Fibroblast of lung (primary cell): ENCODE measurements at regions not wholly inside any gene's neighbourhood (a gene's known extent, or its start where the extent isn't known, plus 50 kb on each side); places are given as distances from the start of the nearest gene placed in this dataset.

Experiments used
- DNase-seq, 2 donors: peaks; one replicate each; pipeline versions ENCODE4 v3.0.0 to v3.0.0-alpha.2; 2010; ENCODE audit warnings: low read depth in 2 of 2
- H2AFZ ChIP-seq: 2 replicates; pipeline ENCODE4 v1.5.1; 2012; ENCODE audit warnings: low read length, control low read depth, inconsistent platforms
- H3K27ac ChIP-seq: 2 replicates; pipeline ENCODE4 v1.5.1; 2011; ENCODE audit warnings: low read length, control low read depth; ENCODE audit not compliant: insufficient read depth
- H3K27me3 ChIP-seq: 2 replicates; pipeline ENCODE4 v1.5.1; 2011; ENCODE audit warnings: mild to moderate bottlenecking, low read length; ENCODE audit not compliant: control insufficient read depth, insufficient read depth
- H3K36me3 ChIP-seq: 2 replicates; pipeline ENCODE4 v1.5.1; 2011; ENCODE audit warnings: low read length; ENCODE audit not compliant: control insufficient read depth, insufficient read depth
- H3K4me1 ChIP-seq: 2 replicates; pipeline ENCODE4 v1.5.1; 2011; ENCODE audit warnings: low read length; ENCODE audit not compliant: control insufficient read depth, insufficient read depth; ENCODE audit errors: extremely low read depth
- H3K4me2 ChIP-seq: 2 replicates; pipeline ENCODE4 v1.5.1; 2011; ENCODE audit warnings: low read length, control low read depth; ENCODE audit not compliant: insufficient read depth; ENCODE audit errors: extremely low read depth
- H3K4me3 ChIP-seq, 4 experiments: fragments of 200-600 bp in 1 of 4; sonication (generic) in 1 of 4; replicated peaks in 1 of 4; 2 replicates each; pipeline ENCODE4 v1.5.1; 2011 to 2016; ENCODE audit warnings: low read length in 4 of 4, low read depth in 3 of 4, mild to moderate bottlenecking in 3 of 4, control low read depth in 2 of 4, inconsistent platforms in 1 of 4, mixed read lengths in 1 of 4; ENCODE audit not compliant: insufficient read depth in 1 of 4; ENCODE audit errors: control extremely low read depth in 1 of 4
- H3K79me2 ChIP-seq: 2 replicates; pipeline ENCODE4 v1.5.1; 2012; ENCODE audit warnings: mild to moderate bottlenecking, low read length, inconsistent platforms; ENCODE audit not compliant: control insufficient read depth, insufficient read depth
- H3K9ac ChIP-seq: 2 replicates; pipeline ENCODE4 v1.5.1; 2011; ENCODE audit warnings: mild to moderate bottlenecking, low read length, control low read depth; ENCODE audit not compliant: insufficient read depth
- H3K9me3 ChIP-seq: 2 replicates; pipeline ENCODE4 v1.5.1; 2012; ENCODE audit warnings: low read depth, low read length; ENCODE audit not compliant: control insufficient read depth, insufficient read depth
- H4K20me1 ChIP-seq: 2 replicates; pipeline ENCODE4 v1.5.1; 2011; ENCODE audit warnings: low read length; ENCODE audit not compliant: control insufficient read depth, insufficient read depth; ENCODE audit errors: extremely low read depth
- EZH2 ChIP-seq: IDR thresholded peaks from 2 replicates; pipeline ENCODE4 v1.5.1; 2012; ENCODE audit warnings: low read length, control low read depth, mild to moderate bottlenecking; ENCODE audit errors: missing control alignments
- TF ChIP-seq, protein P1 (sequence below), 2 donors: IDR thresholded peaks in 1 of 2; conservative IDR thresholded peaks in 1 of 2; 1 replicate in 1 of 2; 2 replicates in 1 of 2; pipeline ENCODE4 v1.5.1; 2011 to 2012; ENCODE audit warnings: low read length in 2 of 2, control low read depth in 1 of 2, inconsistent platforms in 1 of 2, low read depth in 1 of 2, mild to moderate bottlenecking in 1 of 2

DNA sequence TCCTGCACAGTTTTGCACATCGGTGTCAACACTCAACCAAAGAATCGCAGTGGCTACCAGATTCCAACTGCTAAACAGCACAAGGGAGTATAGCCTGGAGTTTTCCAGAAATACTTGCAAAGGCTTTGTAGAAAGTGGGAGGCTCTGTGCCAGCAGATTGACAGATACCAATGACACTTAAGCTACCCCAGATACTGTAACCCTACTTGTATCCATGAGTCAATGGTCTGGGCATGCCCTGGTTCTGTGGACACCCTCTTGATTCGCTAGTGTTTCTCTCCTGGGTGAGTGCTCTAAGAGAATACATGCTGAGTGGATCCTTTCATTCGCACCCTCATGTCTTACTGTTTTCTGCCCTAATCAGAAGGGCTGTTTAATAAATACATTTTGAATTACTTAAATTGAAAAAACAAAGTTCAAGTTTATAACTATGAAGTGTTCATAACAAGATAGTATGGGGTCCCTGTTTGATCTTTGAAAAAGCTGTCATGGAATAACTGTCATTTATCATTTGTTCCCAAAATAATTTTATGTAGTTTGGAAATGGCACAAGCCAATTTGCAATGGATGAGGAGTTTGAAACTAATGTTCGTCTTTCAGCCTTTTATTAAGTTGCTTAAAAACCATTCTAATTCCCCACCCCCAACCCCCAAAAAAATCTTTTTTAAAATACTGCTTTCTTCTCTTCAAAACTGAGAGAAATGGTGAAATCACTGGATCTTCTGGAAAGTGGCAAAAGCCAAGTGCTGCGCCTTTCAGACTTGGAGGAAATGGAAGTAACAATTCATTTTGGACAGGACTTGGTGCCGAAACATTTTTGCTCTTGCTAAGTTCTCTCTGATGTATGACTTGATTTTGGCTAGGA lies 600.5 kb upstream of the TENM4 start:
- no peak overlapping the region for H2AFZ ChIP-seq
- H3K27me3 ChIP-seq, result no peaks in the 10 kb centered on the region
- peak in 1 of 2 donors; percentile 16 for DNase-seq
- TF ChIP-seq, protein P1, sequence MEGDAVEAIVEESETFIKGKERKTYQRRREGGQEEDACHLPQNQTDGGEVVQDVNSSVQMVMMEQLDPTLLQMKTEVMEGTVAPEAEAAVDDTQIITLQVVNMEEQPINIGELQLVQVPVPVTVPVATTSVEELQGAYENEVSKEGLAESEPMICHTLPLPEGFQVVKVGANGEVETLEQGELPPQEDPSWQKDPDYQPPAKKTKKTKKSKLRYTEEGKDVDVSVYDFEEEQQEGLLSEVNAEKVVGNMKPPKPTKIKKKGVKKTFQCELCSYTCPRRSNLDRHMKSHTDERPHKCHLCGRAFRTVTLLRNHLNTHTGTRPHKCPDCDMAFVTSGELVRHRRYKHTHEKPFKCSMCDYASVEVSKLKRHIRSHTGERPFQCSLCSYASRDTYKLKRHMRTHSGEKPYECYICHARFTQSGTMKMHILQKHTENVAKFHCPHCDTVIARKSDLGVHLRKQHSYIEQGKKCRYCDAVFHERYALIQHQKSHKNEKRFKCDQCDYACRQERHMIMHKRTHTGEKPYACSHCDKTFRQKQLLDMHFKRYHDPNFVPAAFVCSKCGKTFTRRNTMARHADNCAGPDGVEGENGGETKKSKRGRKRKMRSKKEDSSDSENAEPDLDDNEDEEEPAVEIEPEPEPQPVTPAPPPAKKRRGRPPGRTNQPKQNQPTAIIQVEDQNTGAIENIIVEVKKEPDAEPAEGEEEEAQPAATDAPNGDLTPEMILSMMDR (conservative IDR thresholded peaks at IDR 0.05 in 1 of 2, IDR thresholded peaks at IDR 0.05 in 1 of 2; ENCODE audit: low read depth in 1 of 2, low read length in 2 of 2), result no peak
- no peak for TF ChIP-seq EZH2
- H3K27ac ChIP-seq, result no peak overlapping the region
- no peaks in the 10 kb centered on the region for H3K4me1 ChIP-seq
- no peak overlapping the region for H3K4me3 ChIP-seq
- no peaks in the 10 kb centered on the region for H3K36me3 ChIP-seq
- no peaks in the 10 kb centered on the region for H3K79me2 ChIP-seq
- no peaks in the 10 kb centered on the region for H3K9me3 ChIP-seq
- no peak overlapping the region for H3K9ac ChIP-seq
- H4K20me1 ChIP-seq, result no peaks in the 10 kb centered on the region
- H3K4me2 ChIP-seq, result no peak overlapping the region

GRCh38 chr11:80034801-80035200 lies 594.0 kb upstream of the TENM4 start:
- H3K9me3 ChIP-seq, result no peaks in the 10 kb centered on the region
- no peak overlapping the region for H3K4me3 ChIP-seq
- no peaks in the 10 kb centered on the region for H4K20me1 ChIP-seq
- no peaks in the 10 kb centered on the region for H3K27me3 ChIP-seq
- H3K79me2 ChIP-seq, result no peaks in the 10 kb centered on the region
- H3K4me1 ChIP-seq, result no peaks in the 10 kb centered on the region
- TF ChIP-seq, protein P1 (conservative IDR thresholded peaks at IDR 0.05 in 1 of 2, IDR thresholded peaks at IDR 0.05 in 1 of 2; ENCODE audit: low read depth in 1 of 2, low read length in 2 of 2), result no peak
- TF ChIP-seq EZH2, result no peak
- H3K27ac ChIP-seq, result no peak overlapping the region
- no peaks in the 10 kb centered on the region for H3K36me3 ChIP-seq
- no peak overlapping the region for H3K9ac ChIP-seq
- no peak overlapping the region for H3K4me2 ChIP-seq
- no peak for DNase-seq
- no peak overlapping the region for H2AFZ ChIP-seq

DNA sequence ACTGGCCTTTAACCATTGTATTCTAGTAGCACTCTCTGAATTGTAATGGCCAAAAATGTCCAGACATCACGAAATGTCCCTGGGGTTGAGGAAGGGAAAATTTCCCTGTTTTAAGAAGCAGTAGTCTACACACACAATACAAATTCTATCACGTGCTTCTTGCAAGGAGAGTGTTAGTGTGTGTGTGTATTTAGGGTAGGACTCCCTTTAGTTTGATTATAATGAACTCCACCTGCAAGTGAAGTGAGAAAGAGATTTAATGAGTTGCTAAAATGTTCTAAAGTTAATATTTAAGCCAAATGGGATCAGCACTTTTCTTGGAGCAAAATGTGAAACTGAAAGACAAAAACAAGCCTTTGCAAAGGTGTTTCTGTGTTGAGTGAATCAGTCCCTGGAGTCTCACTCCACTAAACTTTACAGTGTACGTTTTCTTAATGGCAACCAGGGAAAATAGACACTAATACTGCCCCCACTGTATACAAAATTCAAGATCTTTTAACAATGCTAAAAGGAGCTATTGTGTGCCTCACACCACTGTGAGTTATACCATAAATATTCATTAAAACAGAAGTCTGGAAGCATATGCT lies 590.3 kb upstream of the TENM4 start:
- DNase-seq, result no peak
- Histone ChIP-seq H3K27ac (no peak overlapping the region), H3K9ac (no peak overlapping the region), H3K9me3 (no peaks in the 10 kb centered on the region), H3K79me2 (no peaks in the 10 kb centered on the region), H3K4me2 (no peak overlapping the region), H4K20me1 (no peaks in the 10 kb centered on the region), H3K36me3 (no peaks in the 10 kb centered on the region), H2AFZ (no peak overlapping the region), H3K27me3 (no peaks in the 10 kb centered on the region), H3K4me3 (no peak overlapping the region), H3K4me1 (no peaks in the 10 kb centered on the region)
- TF ChIP-seq, protein P1 (conservative IDR thresholded peaks at IDR 0.05 in 1 of 2, IDR thresholded peaks at IDR 0.05 in 1 of 2; ENCODE audit: low read depth in 1 of 2, low read length in 2 of 2), result no peak
- TF ChIP-seq EZH2, result no peak
